GM20000 (cell line): ENCODE measurements at regions not wholly inside any gene's neighbourhood (a gene's known extent, or its start where the extent isn't known, plus 50 kb on each side); places are given as distances from the start of the nearest gene placed in this dataset.

Source experiments
- DNase-seq: peaks from one replicate; pipeline ENCODE4 v3.0.0; 2012; ENCODE audit warnings: low spot score
- TF ChIP-seq, protein P1 (sequence below): IDR thresholded peaks from 2 replicates; pipeline ENCODE4 v1.5.1; 2012; ENCODE audit warnings: mild to moderate bottlenecking, control low read depth; ENCODE audit errors: extremely low read depth, missing control alignments

GRCh38 chr3:137295336-137295735 lies 337.6 kb downstream of the IL20RB start:
- TF ChIP-seq, protein P1, sequence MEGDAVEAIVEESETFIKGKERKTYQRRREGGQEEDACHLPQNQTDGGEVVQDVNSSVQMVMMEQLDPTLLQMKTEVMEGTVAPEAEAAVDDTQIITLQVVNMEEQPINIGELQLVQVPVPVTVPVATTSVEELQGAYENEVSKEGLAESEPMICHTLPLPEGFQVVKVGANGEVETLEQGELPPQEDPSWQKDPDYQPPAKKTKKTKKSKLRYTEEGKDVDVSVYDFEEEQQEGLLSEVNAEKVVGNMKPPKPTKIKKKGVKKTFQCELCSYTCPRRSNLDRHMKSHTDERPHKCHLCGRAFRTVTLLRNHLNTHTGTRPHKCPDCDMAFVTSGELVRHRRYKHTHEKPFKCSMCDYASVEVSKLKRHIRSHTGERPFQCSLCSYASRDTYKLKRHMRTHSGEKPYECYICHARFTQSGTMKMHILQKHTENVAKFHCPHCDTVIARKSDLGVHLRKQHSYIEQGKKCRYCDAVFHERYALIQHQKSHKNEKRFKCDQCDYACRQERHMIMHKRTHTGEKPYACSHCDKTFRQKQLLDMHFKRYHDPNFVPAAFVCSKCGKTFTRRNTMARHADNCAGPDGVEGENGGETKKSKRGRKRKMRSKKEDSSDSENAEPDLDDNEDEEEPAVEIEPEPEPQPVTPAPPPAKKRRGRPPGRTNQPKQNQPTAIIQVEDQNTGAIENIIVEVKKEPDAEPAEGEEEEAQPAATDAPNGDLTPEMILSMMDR: no peak
- DNase-seq: no peak

DNA sequence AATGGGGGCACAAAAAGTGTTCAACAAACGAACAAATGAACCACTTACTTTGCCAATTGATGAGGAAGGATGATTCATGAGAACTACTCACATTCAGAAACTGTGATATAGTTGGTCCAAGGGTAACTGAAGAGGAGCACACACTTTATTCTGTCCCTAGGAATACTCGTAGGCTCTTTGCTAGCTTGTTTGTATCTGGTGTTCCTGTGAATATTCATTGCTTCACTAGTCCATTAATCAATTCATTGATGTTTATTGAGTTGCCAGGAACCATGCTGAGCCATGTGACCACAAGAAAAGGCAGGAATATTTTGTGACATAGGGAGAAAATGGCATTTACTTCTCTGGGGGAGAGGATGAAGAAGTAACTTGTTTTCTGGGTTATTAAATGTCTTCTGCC lies 338.3 kb downstream of the IL20RB start:
- TF ChIP-seq, protein P1: no peak
- no peak for DNase-seq

GRCh38 chr3:137297770-137298169 lies 340.0 kb downstream of the IL20RB start:
- TF ChIP-seq, protein P1: no peak
- no peak for DNase-seq

DNA sequence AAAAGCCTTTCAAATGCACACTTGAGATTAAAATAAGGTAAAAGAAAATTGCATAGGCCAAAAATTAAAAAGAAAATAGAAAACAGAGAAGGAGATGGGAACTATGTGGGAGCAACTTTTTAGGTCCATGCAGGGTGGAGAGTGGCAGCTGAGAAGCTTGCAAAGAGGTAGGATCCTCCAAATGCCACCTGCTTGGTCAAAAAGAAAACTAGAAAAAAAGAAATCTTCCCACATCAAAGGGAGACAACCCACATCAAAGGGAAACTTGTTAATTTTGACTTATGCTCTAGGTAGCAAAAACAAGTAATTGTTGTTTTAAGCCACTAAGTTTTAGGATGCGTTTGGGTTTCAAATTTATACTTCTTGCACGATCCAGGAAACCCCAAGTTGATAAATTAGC lies 342.9 kb downstream of the IL20RB start:
- TF ChIP-seq, protein P1: no peak
- DNase-seq: no peak

- TF ChIP-seq, protein P1: no peak
- DNase-seq: no peak
Observed at GRCh38 chr3:137304313-137305056, 346.7 kb downstream of the IL20RB start.

GRCh38 chr3:137324114-137324513 lies 366.3 kb downstream of the IL20RB start:
- TF ChIP-seq, protein P1: no peak
- DNase-seq: no peak

- TF ChIP-seq, protein P1: no peak
Observed at GRCh38 chr3:137325170-137325569, 367.4 kb downstream of the IL20RB start.

More at GRCh38 chr3:137325170-137325569, 367.4 kb downstream of the IL20RB start:
- no peak for DNase-seq
